ENCODE measurements at regions not wholly inside any gene's neighbourhood (a gene's known extent, or its start where the extent isn't known, plus 50 kb on each side); places are given as distances from the start of the nearest gene placed in this dataset.

DNA sequence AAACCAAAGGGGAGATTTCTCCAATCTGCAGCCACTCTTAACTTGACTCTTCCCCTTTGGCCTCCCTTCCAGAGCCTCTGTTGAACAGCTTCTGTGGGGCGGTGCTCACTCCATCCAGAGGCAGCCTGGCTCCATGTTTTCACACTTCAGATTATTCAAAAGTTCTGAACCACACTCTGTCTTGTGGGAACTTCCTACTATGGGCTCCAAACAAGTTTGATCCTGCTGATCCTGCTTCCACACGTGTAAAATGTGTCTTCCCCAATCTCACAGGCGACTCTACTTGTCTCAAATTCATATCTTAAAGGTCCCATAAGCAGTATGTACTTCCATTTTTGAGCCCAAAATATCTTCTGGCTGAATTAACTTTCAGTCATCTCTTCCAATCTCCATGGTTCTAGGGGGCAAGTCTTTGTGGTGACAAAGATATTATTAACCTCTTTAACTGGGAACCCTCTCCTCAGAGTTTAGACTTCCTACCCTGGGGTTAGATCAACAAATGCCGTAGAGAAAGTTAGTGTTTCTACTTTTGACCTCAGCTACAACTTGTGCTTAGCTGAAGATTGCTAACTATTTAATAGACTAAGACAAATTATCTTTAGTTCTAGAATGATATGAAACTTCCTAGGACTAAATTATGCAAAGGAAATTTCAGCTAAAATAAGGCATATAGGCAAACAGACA is 176.3 kb upstream of the BCL6 start:
- peaks cover 3% of the 10 kb centered on the region for H3K9me3 ChIP-seq
- peak overlapping the region; percentile 1 for H3K27ac ChIP-seq
- TF ChIP-seq, protein P1, sequence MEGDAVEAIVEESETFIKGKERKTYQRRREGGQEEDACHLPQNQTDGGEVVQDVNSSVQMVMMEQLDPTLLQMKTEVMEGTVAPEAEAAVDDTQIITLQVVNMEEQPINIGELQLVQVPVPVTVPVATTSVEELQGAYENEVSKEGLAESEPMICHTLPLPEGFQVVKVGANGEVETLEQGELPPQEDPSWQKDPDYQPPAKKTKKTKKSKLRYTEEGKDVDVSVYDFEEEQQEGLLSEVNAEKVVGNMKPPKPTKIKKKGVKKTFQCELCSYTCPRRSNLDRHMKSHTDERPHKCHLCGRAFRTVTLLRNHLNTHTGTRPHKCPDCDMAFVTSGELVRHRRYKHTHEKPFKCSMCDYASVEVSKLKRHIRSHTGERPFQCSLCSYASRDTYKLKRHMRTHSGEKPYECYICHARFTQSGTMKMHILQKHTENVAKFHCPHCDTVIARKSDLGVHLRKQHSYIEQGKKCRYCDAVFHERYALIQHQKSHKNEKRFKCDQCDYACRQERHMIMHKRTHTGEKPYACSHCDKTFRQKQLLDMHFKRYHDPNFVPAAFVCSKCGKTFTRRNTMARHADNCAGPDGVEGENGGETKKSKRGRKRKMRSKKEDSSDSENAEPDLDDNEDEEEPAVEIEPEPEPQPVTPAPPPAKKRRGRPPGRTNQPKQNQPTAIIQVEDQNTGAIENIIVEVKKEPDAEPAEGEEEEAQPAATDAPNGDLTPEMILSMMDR (IDR thresholded peaks at IDR 0.05), result no peak
- no peaks in the 10 kb centered on the region for H3K36me3 ChIP-seq
- H3K27me3 ChIP-seq, result no peaks in the 10 kb centered on the region
- H3K4me3 ChIP-seq (ENCODE audit: low read depth in 1 of 2, low read length in 1 of 2), result no peak overlapping the region
- H3K4me1 ChIP-seq (ENCODE audit: control insufficient read depth in 1 of 2, insufficient read depth in 1 of 2, low read depth in 1 of 2, low read length in 1 of 2), result peaks cover 36 to 41% of the 10 kb centered on the region in 2 experiments

DNA sequence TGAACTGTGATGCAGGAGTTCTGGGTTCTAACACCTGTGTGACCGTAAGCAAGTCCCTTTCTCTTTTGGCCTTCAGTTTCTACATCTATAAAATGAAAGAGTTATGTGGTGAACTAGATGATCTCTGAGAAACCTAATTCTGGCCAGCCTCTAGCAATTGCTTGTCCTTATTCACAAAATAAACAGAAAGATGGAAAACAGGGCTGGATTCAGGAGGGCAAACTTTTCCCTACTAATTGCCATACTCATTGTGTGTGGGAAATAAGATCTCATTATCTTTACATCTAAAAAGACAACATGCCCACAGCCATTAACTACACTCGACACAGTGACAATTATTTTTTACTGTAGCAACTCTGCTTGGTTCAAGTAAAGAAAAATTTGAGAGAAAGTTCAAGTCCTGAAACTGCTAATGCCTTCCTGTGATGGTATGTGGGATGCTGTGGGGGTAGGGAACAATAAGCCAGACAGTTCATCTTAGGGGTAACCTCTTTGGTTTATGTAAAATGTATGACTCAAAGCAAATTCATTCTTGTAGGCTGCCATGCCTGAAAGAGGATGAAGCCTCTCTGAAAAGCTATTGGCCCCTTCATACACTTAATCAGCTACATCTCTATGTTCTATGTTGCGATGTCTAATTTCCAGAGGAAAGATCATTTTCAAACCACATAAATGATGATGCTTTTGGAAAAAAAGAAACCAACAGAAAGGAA is 177.6 kb upstream of the BCL6 start:
- Histone ChIP-seq H3K9me3 (peaks cover 3% of the 10 kb centered on the region), H3K36me3 (no peaks in the 10 kb centered on the region), H3K27me3 (no peaks in the 10 kb centered on the region), H3K4me1 (ENCODE audit: control insufficient read depth in 1 of 2, insufficient read depth in 1 of 2, low read depth in 1 of 2, low read length in 1 of 2) (peaks cover 26 to 33% of the 10 kb centered on the region in 2 experiments), H3K27ac (no peak overlapping the region), H3K4me3 (ENCODE audit: low read depth in 1 of 2, low read length in 1 of 2) (no peak overlapping the region)
- TF ChIP-seq, protein P1 (IDR thresholded peaks at IDR 0.05), result no peak

DNA sequence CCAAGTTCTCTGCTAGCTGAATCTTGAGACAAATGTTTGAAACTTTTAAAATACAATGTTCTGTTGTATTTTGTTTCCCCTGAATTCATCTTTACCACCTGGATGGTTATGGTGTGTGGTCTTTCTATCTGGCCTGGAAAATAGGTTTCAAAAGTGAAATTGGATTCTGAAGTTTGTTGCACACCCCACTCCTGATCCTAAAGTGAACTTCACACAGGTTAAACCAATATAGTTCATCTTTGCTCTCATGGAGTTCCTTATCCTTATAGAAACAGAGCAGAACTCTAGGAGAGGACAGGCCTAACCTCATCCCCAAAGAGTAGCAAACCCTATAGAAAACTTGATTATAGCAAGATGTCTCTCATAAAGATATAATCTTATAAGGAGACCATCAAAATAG is 179.4 kb upstream of the BCL6 start:
- Histone ChIP-seq H3K9me3 (peaks cover 3% of the 10 kb centered on the region), H3K36me3 (no peaks in the 10 kb centered on the region), H3K27me3 (no peaks in the 10 kb centered on the region), H3K27ac (no peak overlapping the region), H3K4me1 (ENCODE audit: control insufficient read depth in 1 of 2, insufficient read depth in 1 of 2, low read depth in 1 of 2, low read length in 1 of 2) (peaks cover 10 to 20% of the 10 kb centered on the region in 2 experiments), H3K4me3 (ENCODE audit: low read depth in 1 of 2, low read length in 1 of 2) (no peak overlapping the region)
- TF ChIP-seq, protein P1 (IDR thresholded peaks at IDR 0.05), result no peak

DNA sequence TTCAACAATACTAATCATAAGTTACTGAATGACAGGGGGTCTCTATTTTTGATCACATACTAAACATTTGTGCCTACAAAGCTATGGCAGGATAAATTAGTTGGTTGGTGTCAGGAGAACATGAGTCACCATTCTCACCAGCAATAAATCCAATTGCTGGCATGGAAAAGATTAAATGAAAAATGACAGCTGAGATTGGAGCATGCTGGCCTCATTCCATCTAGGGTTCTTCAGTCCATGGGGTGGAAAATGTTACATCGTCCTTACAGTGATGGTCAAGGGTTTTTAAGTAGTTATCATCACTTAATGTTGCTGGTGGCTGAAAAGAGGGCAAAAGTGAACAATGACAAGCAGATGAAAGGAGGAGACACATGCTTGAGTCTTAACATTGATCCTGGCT is 180.1 kb upstream of the BCL6 start:
- no peaks in the 10 kb centered on the region for H3K27me3 ChIP-seq
- no peaks in the 10 kb centered on the region for H3K36me3 ChIP-seq
- H3K4me1 ChIP-seq (ENCODE audit: control insufficient read depth in 1 of 2, insufficient read depth in 1 of 2, low read depth in 1 of 2, low read length in 1 of 2), result peaks cover 5 to 14% of the 10 kb centered on the region in 2 experiments
- H3K9me3 ChIP-seq, result peaks cover 3% of the 10 kb centered on the region
- TF ChIP-seq, protein P1 (IDR thresholded peaks at IDR 0.05), result no peak
- no peak overlapping the region for H3K4me3 ChIP-seq (ENCODE audit: low read depth in 1 of 2, low read length in 1 of 2)
- H3K27ac ChIP-seq, result no peak overlapping the region

DNA sequence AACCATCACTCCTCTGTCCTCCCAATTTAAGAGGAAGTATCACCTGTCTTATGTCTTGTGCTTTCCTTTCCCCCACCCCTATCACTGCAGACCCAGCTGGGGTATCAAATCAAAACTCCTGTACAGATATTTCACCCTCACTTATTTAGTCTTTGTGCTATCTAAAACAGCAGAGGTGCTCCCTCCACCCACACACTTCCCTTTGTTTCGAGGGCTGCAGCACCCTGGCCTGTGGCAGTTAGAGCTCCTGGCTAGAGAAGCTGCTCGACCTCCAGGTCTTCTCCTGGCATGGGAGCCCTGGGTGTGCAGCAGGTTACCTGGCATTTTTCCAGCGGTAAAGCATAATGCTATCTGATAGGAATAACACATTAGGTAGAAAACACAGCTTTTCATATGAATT is 181.4 kb upstream of the BCL6 start:
- H3K4me1 ChIP-seq (ENCODE audit: control insufficient read depth in 1 of 2, insufficient read depth in 1 of 2, low read depth in 1 of 2, low read length in 1 of 2), result peaks cover 5 to 9% of the 10 kb centered on the region in 2 experiments

More for the DNA sequence above, 181.4 kb upstream of the BCL6 start:
- no peaks in the 10 kb centered on the region for H3K27me3 ChIP-seq
- H3K9me3 ChIP-seq, result peaks cover 3% of the 10 kb centered on the region
- no peak overlapping the region for H3K4me3 ChIP-seq (ENCODE audit: low read depth in 1 of 2, low read length in 1 of 2)
- no peaks in the 10 kb centered on the region for H3K36me3 ChIP-seq
- no peak overlapping the region for H3K27ac ChIP-seq
- TF ChIP-seq, protein P1 (IDR thresholded peaks at IDR 0.05), result no peak

Measured in neutrophil (primary cell).